ENCODE measurements at regions not wholly inside any gene's neighbourhood (a gene's known extent, or its start where the extent isn't known, plus 50 kb on each side); places are given as distances from the start of the nearest gene placed in this dataset.

- TF ChIP-seq EP300 (IDR thresholded peaks at IDR 0.05) (no peak), POLR2A (IDR thresholded peaks at IDR 0.05) (no peak), POLR2AphosphoS5 (IDR thresholded peaks at IDR 0.05) (no peak)
Measured at GRCh38 chr7:80999771-81000170, 80.9 kb upstream of the SEMA3C start.

Measured in suprapubic skin (tissue), 4 donors.